H1 (cell line): ENCODE measurements at regions not wholly inside any gene's neighbourhood (a gene's known extent, or its start where the extent isn't known, plus 50 kb on each side); places are given as distances from the start of the nearest gene placed in this dataset.

Source experiments
- CREB1 ChIP-seq: IDR thresholded peaks from 2 replicates; pipeline ENCODE4 v1.6.1; 2012; ENCODE audit warnings: inconsistent platforms
- NRF1 ChIP-seq: IDR thresholded peaks from 2 replicates; pipeline ENCODE4 v1.6.1; 2011; ENCODE audit warnings: mild to moderate bottlenecking, low read depth, low read length, improper control_type of control experiment
- POLR2A ChIP-seq, 2 experiments: IDR thresholded peaks; 1 replicate in 1 of 2; 2 replicates in 1 of 2; pipeline ENCODE4 v1.6.1; 2011; ENCODE audit warnings: low read depth in 2 of 2, low read length in 2 of 2, mild to moderate bottlenecking in 2 of 2; ENCODE audit errors: control extremely low read depth in 1 of 2
- POLR2AphosphoS5 ChIP-seq: IDR thresholded peaks from 2 replicates; pipeline ENCODE4 v1.6.1; 2011; ENCODE audit warnings: low read depth, low read length
- RXRA ChIP-seq: IDR thresholded peaks from 2 replicates; pipeline ENCODE4 v1.6.1; 2011; ENCODE audit warnings: low read depth, mild to moderate bottlenecking, low read length, moderate library complexity; ENCODE audit not compliant: insufficient read depth
- SRF ChIP-seq: IDR thresholded peaks from 2 replicates; pipeline ENCODE4 v1.6.1; 2011; ENCODE audit warnings: mild to moderate bottlenecking, low read depth, low read length, moderate library complexity
- ZNF274 ChIP-seq: IDR thresholded peaks from 2 replicates; pipeline ENCODE4 v1.7.0; 2012; ENCODE audit warnings: low read length, borderline replicate concordance; ENCODE audit errors: extremely low read depth
- TF ChIP-seq, protein P1 (sequence below), 3 experiments: IDR thresholded peaks; 1 replicate in 2 of 3; 2 replicates in 1 of 3; pipeline versions ENCODE4 v1.5.1 to v1.6.1; 2011; ENCODE audit warnings: low read length in 3 of 3, mild to moderate bottlenecking in 3 of 3, inconsistent platforms in 2 of 3, low read depth in 1 of 3, moderate library complexity in 1 of 3; ENCODE audit not compliant: insufficient read depth in 1 of 3; ENCODE audit errors: control extremely low read depth in 1 of 3

DNA sequence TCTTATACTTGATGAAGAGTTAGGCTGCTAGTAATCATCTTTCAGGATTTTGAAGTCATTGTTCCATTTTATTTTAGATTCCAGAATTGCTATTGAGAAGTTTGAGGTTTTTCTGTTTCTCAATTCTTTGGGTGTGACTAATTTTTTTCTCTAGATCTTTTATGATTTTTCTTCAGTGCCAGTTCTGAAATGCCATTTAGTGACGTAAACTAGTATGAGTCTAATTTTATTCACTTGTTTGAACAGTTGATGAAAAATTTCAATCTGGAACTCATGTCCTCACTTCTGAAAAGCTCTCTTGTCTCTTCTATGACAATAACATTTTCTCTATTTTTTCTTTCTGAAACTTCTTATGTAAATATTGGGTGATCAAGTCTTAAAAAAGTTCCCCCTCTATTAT lies 188.5 kb upstream of the HTR2A start:
- TF ChIP-seq POLR2AphosphoS5 (no peak), NRF1 (no peak), RXRA (no peak), ZNF274 (no peak), CREB1 (no peak), POLR2A (IDR thresholded peaks at IDR 0.05; ENCODE audit: control extremely low read depth in 1 of 2, low read depth in 2 of 2, low read length in 2 of 2) (no peak), SRF (no peak)
- TF ChIP-seq, protein P1, sequence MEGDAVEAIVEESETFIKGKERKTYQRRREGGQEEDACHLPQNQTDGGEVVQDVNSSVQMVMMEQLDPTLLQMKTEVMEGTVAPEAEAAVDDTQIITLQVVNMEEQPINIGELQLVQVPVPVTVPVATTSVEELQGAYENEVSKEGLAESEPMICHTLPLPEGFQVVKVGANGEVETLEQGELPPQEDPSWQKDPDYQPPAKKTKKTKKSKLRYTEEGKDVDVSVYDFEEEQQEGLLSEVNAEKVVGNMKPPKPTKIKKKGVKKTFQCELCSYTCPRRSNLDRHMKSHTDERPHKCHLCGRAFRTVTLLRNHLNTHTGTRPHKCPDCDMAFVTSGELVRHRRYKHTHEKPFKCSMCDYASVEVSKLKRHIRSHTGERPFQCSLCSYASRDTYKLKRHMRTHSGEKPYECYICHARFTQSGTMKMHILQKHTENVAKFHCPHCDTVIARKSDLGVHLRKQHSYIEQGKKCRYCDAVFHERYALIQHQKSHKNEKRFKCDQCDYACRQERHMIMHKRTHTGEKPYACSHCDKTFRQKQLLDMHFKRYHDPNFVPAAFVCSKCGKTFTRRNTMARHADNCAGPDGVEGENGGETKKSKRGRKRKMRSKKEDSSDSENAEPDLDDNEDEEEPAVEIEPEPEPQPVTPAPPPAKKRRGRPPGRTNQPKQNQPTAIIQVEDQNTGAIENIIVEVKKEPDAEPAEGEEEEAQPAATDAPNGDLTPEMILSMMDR (IDR thresholded peaks at IDR 0.05; ENCODE audit: control extremely low read depth in 1 of 3, insufficient read depth in 1 of 3, low read depth in 1 of 3, low read length in 3 of 3), result no peak
